ENCODE measurements at regions not wholly inside any gene's neighbourhood (a gene's known extent, or its start where the extent isn't known, plus 50 kb on each side); places are given as distances from the start of the nearest gene placed in this dataset.

DNA sequence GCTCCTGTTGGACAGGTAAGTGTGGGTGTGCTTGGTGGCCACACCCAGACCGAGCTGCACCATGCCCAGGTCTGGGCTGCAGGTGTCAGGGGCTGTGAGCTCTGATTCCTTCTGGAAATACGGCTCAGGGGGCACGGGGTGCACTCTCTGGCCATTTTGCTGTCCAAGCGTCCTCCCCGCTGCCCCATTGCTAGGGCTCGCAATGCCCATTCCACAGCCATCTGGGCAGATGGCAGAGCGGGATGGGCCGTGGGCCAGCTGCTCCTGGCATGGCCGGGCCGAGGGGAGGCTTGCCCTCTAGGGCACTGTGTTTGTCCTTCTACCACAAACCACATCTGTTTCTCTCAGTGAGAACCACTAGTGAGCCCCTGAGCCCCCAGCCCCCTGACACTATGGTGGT lies 67.9 kb upstream of the RXRA start:
- 77 to 78% methylated on average over 9 to 10 of the region's 10 CpGs for WGBS, 2 donors

DNA sequence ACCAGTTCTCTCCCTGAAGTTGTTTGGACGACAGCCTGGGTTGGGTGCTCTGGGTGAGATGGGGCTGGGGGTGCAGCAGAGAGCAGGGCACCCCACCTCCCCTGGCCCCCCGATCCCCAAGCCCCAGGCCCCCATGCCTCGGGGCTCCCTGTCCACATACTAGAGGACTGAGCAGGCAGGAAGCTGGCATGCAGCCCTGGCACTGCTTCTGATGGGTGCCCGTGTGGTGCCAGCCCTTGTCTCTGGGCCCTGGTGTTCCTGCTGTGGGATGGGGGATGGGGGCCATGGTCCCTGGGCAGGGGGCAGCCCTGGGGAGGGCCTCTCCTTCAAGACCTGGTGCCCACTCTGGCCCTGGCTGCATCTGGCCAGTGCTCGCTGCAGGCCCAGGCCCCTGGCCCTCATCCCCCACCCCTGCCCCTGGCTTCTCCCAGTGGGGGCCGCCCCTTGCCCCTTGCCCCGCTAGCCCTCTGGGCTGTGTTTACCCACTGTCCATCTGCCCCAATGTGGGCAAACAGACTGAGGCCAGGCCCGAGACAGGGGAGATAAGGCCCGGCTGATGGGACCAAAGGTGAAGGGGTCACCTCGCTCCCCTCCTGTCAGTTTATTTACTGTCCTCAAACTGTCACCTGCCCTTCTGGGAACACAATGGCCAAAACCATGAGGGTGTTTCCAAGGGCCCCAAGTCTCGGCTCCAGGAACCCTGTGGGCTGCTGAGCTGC lies 67.3 kb upstream of the RXRA start:
- 68 to 82% methylated on average over 6 to 11 of the region's 11 CpGs for whole genome bisulfite sequencing, 2 donors
- intact Hi-C loops (cut with DNase I; ENCODE audit: low total_unique reads): loop anchor here (10.0 kb wide), 1 partner anchor 84 kb away; no protein-coding TSS in a partner anchor

More for the DNA sequence above, 67.9 kb upstream of the RXRA start:
- no peak overlapping the region for H3K4me3 ChIP-seq (ENCODE audit: low read depth, poor library complexity, severe bottlenecking)
- DNase-seq (ENCODE audit: low spot score in 2 of 2): no peak
- TF ChIP-seq POLR2A (IDR thresholded peaks at IDR 0.05): no peak
- TF ChIP-seq, protein P1, sequence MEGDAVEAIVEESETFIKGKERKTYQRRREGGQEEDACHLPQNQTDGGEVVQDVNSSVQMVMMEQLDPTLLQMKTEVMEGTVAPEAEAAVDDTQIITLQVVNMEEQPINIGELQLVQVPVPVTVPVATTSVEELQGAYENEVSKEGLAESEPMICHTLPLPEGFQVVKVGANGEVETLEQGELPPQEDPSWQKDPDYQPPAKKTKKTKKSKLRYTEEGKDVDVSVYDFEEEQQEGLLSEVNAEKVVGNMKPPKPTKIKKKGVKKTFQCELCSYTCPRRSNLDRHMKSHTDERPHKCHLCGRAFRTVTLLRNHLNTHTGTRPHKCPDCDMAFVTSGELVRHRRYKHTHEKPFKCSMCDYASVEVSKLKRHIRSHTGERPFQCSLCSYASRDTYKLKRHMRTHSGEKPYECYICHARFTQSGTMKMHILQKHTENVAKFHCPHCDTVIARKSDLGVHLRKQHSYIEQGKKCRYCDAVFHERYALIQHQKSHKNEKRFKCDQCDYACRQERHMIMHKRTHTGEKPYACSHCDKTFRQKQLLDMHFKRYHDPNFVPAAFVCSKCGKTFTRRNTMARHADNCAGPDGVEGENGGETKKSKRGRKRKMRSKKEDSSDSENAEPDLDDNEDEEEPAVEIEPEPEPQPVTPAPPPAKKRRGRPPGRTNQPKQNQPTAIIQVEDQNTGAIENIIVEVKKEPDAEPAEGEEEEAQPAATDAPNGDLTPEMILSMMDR (IDR thresholded peaks at IDR 0.05): no peak
- intact Hi-C loops (cut with DNase I; ENCODE audit: low total_unique reads): loop anchor here (10.0 kb wide), 1 partner anchor 84 kb away; no protein-coding TSS in a partner anchor

DNA sequence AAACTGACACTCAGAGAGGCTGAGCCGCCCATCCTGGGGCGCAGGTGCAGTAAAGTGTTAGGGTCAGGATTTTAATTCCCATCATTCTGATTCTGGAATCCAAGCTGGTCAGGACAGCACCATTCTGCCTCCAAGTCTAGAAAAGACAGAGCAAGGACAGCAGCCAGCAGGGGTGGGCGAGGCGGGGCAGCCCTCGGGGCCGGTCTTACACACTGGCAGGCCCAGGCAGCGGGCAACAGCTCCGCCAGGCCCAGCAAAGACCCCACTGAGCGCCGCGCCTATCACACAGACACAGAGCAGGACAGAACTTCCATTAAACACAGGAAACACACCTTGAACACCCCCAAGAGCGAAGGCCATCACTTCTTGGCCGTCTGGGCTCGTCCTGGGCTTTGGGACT lies 66.5 kb upstream of the RXRA start:
- no peak for TF ChIP-seq POLR2A (IDR thresholded peaks at IDR 0.05)
- TF ChIP-seq, protein P1 (IDR thresholded peaks at IDR 0.05): no peak
- H3K4me3 ChIP-seq (ENCODE audit: low read depth, poor library complexity, severe bottlenecking): no peak overlapping the region
- DNase-seq (ENCODE audit: low spot score in 2 of 2): no peak
- WGBS, 2 donors: 90 to 92% methylated on average over 13 to 14 of the region's 14 CpGs
- intact Hi-C loops (cut with DNase I; ENCODE audit: low total_unique reads): loop anchor here (10.0 kb wide), 1 partner anchor 85 kb away; no protein-coding TSS in a partner anchor

More for the DNA sequence above, 67.3 kb upstream of the RXRA start:
- no peak for TF ChIP-seq POLR2A (IDR thresholded peaks at IDR 0.05)
- TF ChIP-seq, protein P1 (IDR thresholded peaks at IDR 0.05): no peak
- no peak overlapping the region for H3K4me3 ChIP-seq (ENCODE audit: low read depth, poor library complexity, severe bottlenecking)
- DNase-seq (ENCODE audit: low spot score in 2 of 2): no peak

DNA sequence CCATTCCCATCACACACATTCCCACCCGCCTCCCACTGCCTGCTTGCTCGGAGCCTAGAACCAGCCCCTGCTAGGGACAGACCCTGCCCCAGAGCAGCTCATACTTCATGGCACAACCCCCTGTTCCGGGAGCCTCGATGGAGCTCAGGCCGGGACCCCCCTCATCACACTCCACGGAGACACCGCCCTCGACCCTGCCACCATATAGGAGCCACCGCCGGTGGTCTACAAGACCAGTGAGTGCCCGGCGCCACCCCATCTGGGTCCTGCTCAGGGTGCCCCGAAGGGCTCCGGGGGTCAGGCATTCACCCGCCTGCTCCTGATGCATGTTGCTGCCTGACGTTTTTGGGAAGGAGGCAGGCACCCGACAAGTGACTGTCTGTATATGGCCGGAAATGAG lies 65.5 kb upstream of the RXRA start:
- WGBS, 2 donors: 83 to 90% methylated on average over 18 of the region's 18 CpGs
- H3K4me3 ChIP-seq (ENCODE audit: low read depth, poor library complexity, severe bottlenecking): no peak overlapping the region
- TF ChIP-seq, protein P1 (IDR thresholded peaks at IDR 0.05): no peak
- TF ChIP-seq POLR2A (IDR thresholded peaks at IDR 0.05): no peak
- intact Hi-C loops (cut with DNase I; ENCODE audit: low total_unique reads): no loop called here
- DNase-seq (ENCODE audit: low spot score in 2 of 2): no peak

DNA sequence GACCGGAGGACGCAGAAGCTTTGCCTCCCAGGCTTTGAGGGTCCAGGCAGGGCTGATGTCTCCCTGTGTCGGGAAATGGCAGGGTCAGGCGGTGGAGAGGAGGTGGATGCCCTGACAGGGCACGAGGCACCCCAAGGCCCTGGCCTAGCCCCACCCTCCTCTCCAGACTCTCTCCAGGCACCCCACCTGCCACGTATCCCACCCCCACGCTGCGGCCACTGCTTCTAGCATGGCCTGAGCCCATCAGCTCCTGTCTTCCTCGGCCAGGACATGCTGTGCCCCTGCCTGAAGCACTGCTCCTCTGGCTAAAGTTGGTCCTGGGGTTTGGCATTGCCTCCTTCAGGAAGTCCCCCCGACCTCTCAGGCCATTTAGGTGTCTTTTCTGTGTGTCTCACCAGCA lies 64.2 kb upstream of the RXRA start:
- no peak for DNase-seq (ENCODE audit: low spot score in 2 of 2)
- H3K4me3 ChIP-seq (ENCODE audit: low read depth, poor library complexity, severe bottlenecking): no peak overlapping the region
- 92 to 94% methylated on average over 8 to 10 of the region's 10 CpGs for WGBS, 2 donors
- TF ChIP-seq, protein P1 (IDR thresholded peaks at IDR 0.05): no peak
- TF ChIP-seq POLR2A (IDR thresholded peaks at IDR 0.05): no peak
- intact Hi-C loops (cut with DNase I; ENCODE audit: low total_unique reads): no loop called here
